ENCODE measurements at regions not wholly inside any gene's neighbourhood (a gene's known extent, or its start where the extent isn't known, plus 50 kb on each side); places are given as distances from the start of the nearest gene placed in this dataset.

- Mint-ChIP-seq H3K27ac (peak overlapping the region in 2 of 3 experiments; percentile 15 to 53), H3K36me3 (ENCODE audit: low read depth) (no peaks in the 10 kb centered on the region), H3K4me3 (no peak overlapping the region), H3K9me3 (no peaks in the 10 kb centered on the region), H3K27me3 (ENCODE audit: low read depth) (peaks cover 12% of the 10 kb centered on the region), H3K4me1 (peaks cover 56% of the 10 kb centered on the region)
- peak in 2 of 3 experiments; percentile 15 to 22 for TF ChIP-seq CTCF (IDR thresholded peaks at IDR 0.05; ENCODE audit: unreplicated experiment in 3 of 3)
Measured at GRCh38 chr2:120856421-120856862, 120.8 kb downstream of the GLI2 start.

GRCh38 chr2:120857422-120857821 lies 121.8 kb downstream of the GLI2 start:
- Mint-ChIP-seq H3K27me3 (ENCODE audit: low read depth) (peaks cover 10% of the 10 kb centered on the region), H3K4me3 (no peak overlapping the region), H3K27ac (no peak overlapping the region), H3K36me3 (ENCODE audit: low read depth) (no peaks in the 10 kb centered on the region), H3K4me1 (peaks cover 59% of the 10 kb centered on the region), H3K9me3 (no peaks in the 10 kb centered on the region)
- no peak for TF ChIP-seq CTCF (IDR thresholded peaks at IDR 0.05; ENCODE audit: unreplicated experiment in 3 of 3)

- H3K9me3 Mint-ChIP-seq: no peaks in the 10 kb centered on the region
- no peak overlapping the region for H3K4me3 Mint-ChIP-seq
- H3K4me1 Mint-ChIP-seq: peaks cover 59% of the 10 kb centered on the region
- no peak for TF ChIP-seq CTCF (IDR thresholded peaks at IDR 0.05; ENCODE audit: unreplicated experiment in 3 of 3)
- no peaks in the 10 kb centered on the region for H3K36me3 Mint-ChIP-seq (ENCODE audit: low read depth)
- H3K27me3 Mint-ChIP-seq (ENCODE audit: low read depth): peaks cover 14% of the 10 kb centered on the region
- peak overlapping the region in 2 of 3 experiments; percentile 76 to 88 for H3K27ac Mint-ChIP-seq
Measured at GRCh38 chr2:120857931-120858330, 122.3 kb downstream of the GLI2 start.

GRCh38 chr2:120858361-120859106 lies 122.9 kb downstream of the GLI2 start:
- Mint-ChIP-seq H3K27ac (peak overlapping the region; percentile 76 to 88 (median 85)), H3K9me3 (no peaks in the 10 kb centered on the region), H3K27me3 (ENCODE audit: low read depth) (peaks cover 14% of the 10 kb centered on the region), H3K4me1 (peaks cover 59% of the 10 kb centered on the region), H3K36me3 (ENCODE audit: low read depth) (peaks cover under 1% of the 10 kb centered on the region), H3K4me3 (no peak overlapping the region)
- TF ChIP-seq CTCF (IDR thresholded peaks at IDR 0.05; ENCODE audit: unreplicated experiment in 3 of 3): no peak

- Mint-ChIP-seq H3K27ac (peak overlapping the region; percentile 76 to 88 (median 85)), H3K9me3 (no peaks in the 10 kb centered on the region), H3K4me3 (no peak overlapping the region), H3K36me3 (ENCODE audit: low read depth) (peaks cover 4% of the 10 kb centered on the region), H3K4me1 (peaks cover 64% of the 10 kb centered on the region), H3K27me3 (ENCODE audit: low read depth) (peaks cover 14% of the 10 kb centered on the region)
- TF ChIP-seq CTCF (IDR thresholded peaks at IDR 0.05; ENCODE audit: unreplicated experiment in 3 of 3): no peak
Measured at GRCh38 chr2:120859128-120859527, 123.5 kb downstream of the GLI2 start.

All from nephron (organoid).